ENCODE measurements at regions not wholly inside any gene's neighbourhood (a gene's known extent, or its start where the extent isn't known, plus 50 kb on each side); places are given as distances from the start of the nearest gene placed in this dataset.

- TF ChIP-seq CTCF (conservative IDR thresholded peaks at IDR 0.05 in 1 of 2, IDR thresholded peaks at IDR 0.05 in 1 of 2; ENCODE audit: low read depth in 1 of 2, low read length in 2 of 2): no peak
- no peak for TF ChIP-seq EZH2 (IDR thresholded peaks at IDR 0.05; ENCODE audit: low read length, missing control alignments)
Observed at GRCh38 chr13:50724438-50724837, 119.1 kb downstream of the DLEU7 start.

Measured in fibroblast of lung (primary cell).